ENCODE measurements at regions not wholly inside any gene's neighbourhood (a gene's known extent, or its start where the extent isn't known, plus 50 kb on each side); places are given as distances from the start of the nearest gene placed in this dataset.

DNA sequence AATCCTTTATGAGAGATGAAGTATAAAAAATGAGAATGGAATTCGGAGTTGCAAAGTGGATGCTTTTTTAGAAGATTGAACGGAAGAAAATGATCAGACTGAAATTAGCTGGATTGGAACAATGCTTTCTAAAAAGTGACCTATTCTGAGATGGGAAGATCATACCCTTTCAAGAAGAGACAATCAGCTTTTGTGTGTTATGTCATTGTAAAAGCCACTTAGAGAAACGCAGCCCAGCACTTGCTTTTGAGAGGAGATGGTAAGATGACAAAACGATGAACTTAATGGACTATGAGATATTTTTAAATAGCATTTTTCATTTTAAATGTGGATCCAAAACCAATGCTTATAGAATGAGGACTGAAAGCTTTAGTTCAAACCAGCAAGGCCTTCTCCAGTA lies 871.4 kb upstream of the KLHL29 start:
- Mint-ChIP-seq H3K9me3 (no peaks in the 10 kb centered on the region), H3K27ac (no peak overlapping the region), H3K4me1 (ENCODE audit: unreplicated experiment) (no peaks in the 10 kb centered on the region), H3K36me3 (no peaks in the 10 kb centered on the region), H3K27me3 (peaks cover 3% of the 10 kb centered on the region), H3K4me3 (no peak overlapping the region)
- TF ChIP-seq, protein P1, sequence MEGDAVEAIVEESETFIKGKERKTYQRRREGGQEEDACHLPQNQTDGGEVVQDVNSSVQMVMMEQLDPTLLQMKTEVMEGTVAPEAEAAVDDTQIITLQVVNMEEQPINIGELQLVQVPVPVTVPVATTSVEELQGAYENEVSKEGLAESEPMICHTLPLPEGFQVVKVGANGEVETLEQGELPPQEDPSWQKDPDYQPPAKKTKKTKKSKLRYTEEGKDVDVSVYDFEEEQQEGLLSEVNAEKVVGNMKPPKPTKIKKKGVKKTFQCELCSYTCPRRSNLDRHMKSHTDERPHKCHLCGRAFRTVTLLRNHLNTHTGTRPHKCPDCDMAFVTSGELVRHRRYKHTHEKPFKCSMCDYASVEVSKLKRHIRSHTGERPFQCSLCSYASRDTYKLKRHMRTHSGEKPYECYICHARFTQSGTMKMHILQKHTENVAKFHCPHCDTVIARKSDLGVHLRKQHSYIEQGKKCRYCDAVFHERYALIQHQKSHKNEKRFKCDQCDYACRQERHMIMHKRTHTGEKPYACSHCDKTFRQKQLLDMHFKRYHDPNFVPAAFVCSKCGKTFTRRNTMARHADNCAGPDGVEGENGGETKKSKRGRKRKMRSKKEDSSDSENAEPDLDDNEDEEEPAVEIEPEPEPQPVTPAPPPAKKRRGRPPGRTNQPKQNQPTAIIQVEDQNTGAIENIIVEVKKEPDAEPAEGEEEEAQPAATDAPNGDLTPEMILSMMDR (conservative IDR thresholded peaks at IDR 0.05): no peak
- DNase-seq (ENCODE audit: extremely low spot score, unreplicated experiment): no peak

DNA sequence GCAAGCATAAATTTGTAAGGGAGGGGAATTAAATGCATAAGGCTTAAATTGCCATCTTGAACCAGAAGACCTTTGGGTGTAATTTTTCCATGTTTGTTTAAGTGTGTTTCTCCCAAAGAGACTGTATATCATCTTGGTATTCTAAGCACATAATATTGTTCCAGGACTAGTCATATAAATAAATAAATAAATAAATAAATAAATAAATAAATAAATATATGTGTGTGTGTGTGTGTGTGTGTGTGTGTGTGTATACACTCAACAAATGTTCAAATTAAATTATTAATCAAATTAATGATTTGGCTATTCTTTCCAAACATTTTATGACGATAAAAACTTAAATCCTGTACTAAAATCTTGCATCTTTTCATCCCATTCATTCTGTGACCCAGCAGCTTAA lies 867.8 kb upstream of the KLHL29 start:
- TF ChIP-seq, protein P1 (conservative IDR thresholded peaks at IDR 0.05): no peak
- no peaks in the 10 kb centered on the region for H3K9me3 Mint-ChIP-seq

DNA sequence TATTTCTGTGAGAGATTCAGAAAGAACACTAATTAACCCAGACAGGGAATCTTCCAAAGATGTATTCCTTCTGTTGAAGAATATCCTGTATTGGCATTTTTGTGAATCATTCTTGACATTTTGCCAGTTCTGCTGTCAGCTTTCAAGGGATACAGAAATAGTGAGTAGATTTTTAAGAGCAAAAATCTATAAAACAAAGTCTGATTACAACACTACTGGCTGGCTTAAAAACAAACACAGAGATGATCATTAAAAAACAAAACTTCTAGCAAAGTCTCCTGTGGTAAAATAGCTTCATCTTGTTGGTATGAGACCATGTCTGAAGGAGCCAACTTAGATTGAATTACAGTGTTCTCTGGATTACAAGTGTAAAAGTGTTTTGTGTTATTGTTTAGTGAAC lies 866.3 kb upstream of the KLHL29 start:
- Mint-ChIP-seq H3K27ac (no peak overlapping the region), H3K4me1 (ENCODE audit: unreplicated experiment) (no peaks in the 10 kb centered on the region), H3K9me3 (no peaks in the 10 kb centered on the region), H3K4me3 (no peak overlapping the region), H3K36me3 (no peaks in the 10 kb centered on the region), H3K27me3 (peaks cover 11% of the 10 kb centered on the region)
- DNase-seq (ENCODE audit: extremely low spot score, unreplicated experiment): no peak
- TF ChIP-seq, protein P1 (conservative IDR thresholded peaks at IDR 0.05): no peak

More for the DNA sequence above, 867.8 kb upstream of the KLHL29 start:
- DNase-seq (ENCODE audit: extremely low spot score, unreplicated experiment): no peak
- no peaks in the 10 kb centered on the region for H3K36me3 Mint-ChIP-seq
- H3K27me3 Mint-ChIP-seq: peaks cover 11% of the 10 kb centered on the region
- no peak overlapping the region for H3K27ac Mint-ChIP-seq
- no peaks in the 10 kb centered on the region for H3K4me1 Mint-ChIP-seq (ENCODE audit: unreplicated experiment)
- H3K4me3 Mint-ChIP-seq: no peak overlapping the region

DNA sequence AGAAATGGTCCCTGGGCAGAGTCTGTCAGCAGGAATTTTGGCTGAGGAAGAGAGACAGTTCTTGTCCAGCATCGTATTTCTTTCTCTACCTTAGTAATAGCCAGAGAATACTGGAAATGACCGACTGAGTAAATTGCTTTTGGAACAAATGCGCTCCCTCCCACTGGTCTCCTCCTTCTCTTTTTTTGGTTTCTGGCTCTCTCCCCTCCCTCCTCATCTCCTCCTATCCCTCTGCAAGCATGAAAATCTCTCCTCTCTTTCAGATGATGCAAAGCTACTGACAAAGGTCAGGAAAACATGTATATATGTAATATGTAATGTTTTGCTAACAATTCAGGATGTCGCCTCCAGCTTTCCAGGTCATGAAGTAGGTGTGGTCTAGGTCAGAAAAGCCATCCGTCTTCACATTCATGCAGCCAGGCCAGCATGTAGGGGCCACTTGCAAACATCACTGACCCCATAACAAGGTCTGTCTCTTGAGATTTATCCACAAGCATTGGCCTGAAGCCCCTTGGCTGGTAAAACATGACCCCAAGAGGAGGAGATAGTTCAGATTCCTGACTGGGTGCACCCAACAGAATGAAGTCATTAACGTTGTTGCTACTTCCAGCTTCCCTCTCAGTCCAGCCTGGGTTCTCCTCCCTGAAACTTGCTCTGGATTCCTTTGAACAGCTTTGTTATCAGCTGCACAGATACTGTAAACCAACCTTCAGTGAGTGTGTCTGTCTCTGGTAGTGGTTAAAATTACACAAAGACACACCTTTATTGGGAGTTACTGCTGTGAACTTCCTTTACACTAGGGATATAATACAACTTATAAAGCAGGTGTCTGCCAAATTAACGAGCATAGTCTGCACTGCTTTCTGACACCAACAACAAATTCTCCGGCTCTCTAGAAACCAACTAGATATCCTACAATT lies 864.4 kb upstream of the KLHL29 start:
- Mint-ChIP-seq H3K4me1 (ENCODE audit: unreplicated experiment) (no peaks in the 10 kb centered on the region), H3K36me3 (no peaks in the 10 kb centered on the region), H3K4me3 (no peak overlapping the region), H3K9me3 (no peaks in the 10 kb centered on the region), H3K27ac (no peak overlapping the region), H3K27me3 (peaks cover 8% of the 10 kb centered on the region)
- no peak for DNase-seq (ENCODE audit: extremely low spot score, unreplicated experiment)
- TF ChIP-seq, protein P1 (conservative IDR thresholded peaks at IDR 0.05): no peak

DNA sequence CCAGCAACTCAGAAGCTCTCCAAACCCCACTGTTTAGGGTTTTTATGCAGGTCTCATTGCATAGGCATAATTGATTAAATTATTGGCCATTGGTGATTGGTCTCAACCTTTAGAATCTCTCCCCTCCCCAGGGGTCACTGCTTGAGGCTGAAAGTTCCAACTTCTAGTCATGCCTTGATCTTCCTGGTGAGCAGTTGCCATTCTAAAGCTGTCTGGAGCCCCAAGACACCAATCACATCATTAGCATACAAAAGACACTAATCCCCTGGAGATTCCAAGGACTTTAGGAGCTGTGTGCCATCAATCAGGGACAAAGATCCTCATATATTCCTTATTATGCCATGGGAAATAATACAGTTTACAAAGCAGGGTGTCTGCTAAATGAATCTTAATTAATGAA lies 863.4 kb upstream of the KLHL29 start:
- Mint-ChIP-seq H3K9me3 (no peaks in the 10 kb centered on the region), H3K4me3 (no peak overlapping the region), H3K27ac (no peak overlapping the region), H3K27me3 (peaks cover 8% of the 10 kb centered on the region), H3K4me1 (ENCODE audit: unreplicated experiment) (no peaks in the 10 kb centered on the region), H3K36me3 (no peaks in the 10 kb centered on the region)
- TF ChIP-seq, protein P1 (conservative IDR thresholded peaks at IDR 0.05): no peak
- DNase-seq (ENCODE audit: extremely low spot score, unreplicated experiment): no peak
